ENCODE measurements at regions not wholly inside any gene's neighbourhood (a gene's known extent, or its start where the extent isn't known, plus 50 kb on each side); places are given as distances from the start of the nearest gene placed in this dataset.

DNA sequence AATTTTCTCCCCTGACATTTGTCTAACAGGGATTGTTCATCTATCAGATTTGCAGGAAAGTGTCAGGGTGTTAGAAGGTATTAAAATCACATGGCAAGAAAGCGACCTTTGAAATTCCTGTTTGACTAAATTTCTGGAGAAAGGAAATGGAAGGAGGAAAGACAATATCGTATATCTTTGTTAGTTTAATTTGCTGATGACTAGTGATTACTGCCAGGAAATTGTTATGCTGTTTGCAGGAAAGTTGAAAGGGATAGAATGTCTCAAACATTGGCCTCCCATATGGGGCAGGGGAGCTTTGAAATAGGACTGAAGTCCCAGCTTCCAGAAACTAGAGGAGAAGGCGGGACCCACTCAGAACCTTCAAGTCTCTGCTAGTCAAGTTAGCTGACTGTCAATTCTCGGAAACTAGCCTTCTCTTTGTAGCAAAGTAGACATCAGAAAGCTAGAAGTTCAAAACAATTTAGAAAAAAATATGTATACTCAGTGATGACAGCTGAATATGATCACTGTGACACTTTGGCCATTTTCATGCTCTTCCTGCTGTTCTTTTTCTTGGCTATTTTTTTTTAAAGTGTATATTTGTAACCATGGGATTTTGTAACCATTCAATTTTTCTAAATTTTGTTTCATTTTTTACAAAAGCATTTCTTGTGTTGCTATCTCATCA, 53.4 kb upstream of the RALGAPA2 start (continued):
- TF ChIP-seq, protein P1, sequence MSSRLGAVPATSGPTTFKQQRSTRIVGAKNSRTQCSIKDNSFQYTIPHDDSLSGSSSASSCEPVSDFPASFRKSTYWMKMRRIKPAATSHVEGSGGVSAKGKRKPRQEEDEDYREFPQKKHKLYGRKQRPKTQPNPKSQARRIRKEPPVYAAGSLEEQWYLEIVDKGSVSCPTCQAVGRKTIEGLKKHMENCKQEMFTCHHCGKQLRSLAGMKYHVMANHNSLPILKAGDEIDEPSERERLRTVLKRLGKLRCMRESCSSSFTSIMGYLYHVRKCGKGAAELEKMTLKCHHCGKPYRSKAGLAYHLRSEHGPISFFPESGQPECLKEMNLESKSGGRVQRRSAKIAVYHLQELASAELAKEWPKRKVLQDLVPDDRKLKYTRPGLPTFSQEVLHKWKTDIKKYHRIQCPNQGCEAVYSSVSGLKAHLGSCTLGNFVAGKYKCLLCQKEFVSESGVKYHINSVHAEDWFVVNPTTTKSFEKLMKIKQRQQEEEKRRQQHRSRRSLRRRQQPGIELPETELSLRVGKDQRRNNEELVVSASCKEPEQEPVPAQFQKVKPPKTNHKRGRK (tag; IDR thresholded peaks at IDR 0.05): no peak
- no peak for TF ChIP-seq ZKSCAN1 (IDR thresholded peaks at IDR 0.05; ENCODE audit: low read depth, low read length)
- no peak for TF ChIP-seq ZNF12 (CRISPR knock-in tag; IDR thresholded peaks at IDR 0.05)
- no peak for TF ChIP-seq YY1 (IDR thresholded peaks at IDR 0.05; ENCODE audit: borderline replicate concordance in 1 of 3, control insufficient read depth in 1 of 3, extremely low read depth in 1 of 3, insufficient read depth in 3 of 3, insufficient read length in 1 of 3, insufficient replicate concordance in 2 of 3, low read depth in 1 of 3, low read length in 2 of 3)

- H3K27ac ChIP-seq (ENCODE audit: extremely low read depth, low read depth, low read length): no peak overlapping the region
- in situ Hi-C loops (cut with MboI) (no loop called here), intact Hi-C loops (cut with micrococcal nuclease) (no loop called here)
- no peak for DNase-seq (ENCODE audit: extremely low read depth in 1 of 4, low spot score in 3 of 4)
- 0% methylated on average over 3 of the region's 5 CpGs for WGBS (ENCODE audit: insufficient coverage, low coverage, missing lambda C conversion rate)
- H4K20me1 ChIP-seq (replicated peaks; ENCODE audit: control insufficient read depth, insufficient read depth, low read length): no peaks in the 10 kb centered on the region
- H3K9ac ChIP-seq (ENCODE audit: insufficient read depth in 1 of 2, low read depth in 2 of 2, low read length in 2 of 2): no peak overlapping the region
- CTCF ChIA-PET (ENCODE audit: low intra/inter-chr PET ratio): no interaction called here
- no peaks in the 10 kb centered on the region for H3K9me1 ChIP-seq (ENCODE audit: control insufficient read depth, insufficient read depth, low read length)
- no peaks in the 10 kb centered on the region for H3K27me3 ChIP-seq (ENCODE audit: control insufficient read depth in 2 of 2, insufficient read depth in 2 of 2, low read length in 2 of 2)
- H3K9me3 ChIP-seq (replicated peaks; ENCODE audit: control insufficient read depth, insufficient read depth, low read depth, low read length): no peaks in the 10 kb centered on the region
- no peak overlapping the region for H3K4me2 ChIP-seq (ENCODE audit: insufficient read depth, low read length)
- H3K4me3 ChIP-seq: no peak overlapping the region
- POLR2A ChIA-PET: interaction anchor here (0.8 kb wide), 1 partner anchor 9 kb away, joined by 4 read pairs; no protein-coding TSS in a partner anchor
- no peaks in the 10 kb centered on the region for H3K36me3 ChIP-seq (ENCODE audit: control insufficient read depth, insufficient read depth, low read length)
- no peak overlapping the region for H2AFZ ChIP-seq (ENCODE audit: low read depth, low read length)
- no peak for FAIRE-seq
- H3K4me1 ChIP-seq (replicated peaks in 1 of 2; ENCODE audit: control insufficient read depth in 2 of 2, insufficient read depth in 2 of 2, low read length in 2 of 2): no peaks in the 10 kb centered on the region
- no peaks in the 10 kb centered on the region for H3K79me2 ChIP-seq (ENCODE audit: control insufficient read depth, insufficient read depth, low read length)
- no peak for ATAC-seq
- BruUV-seq (replicated peaks): no TSS peak
- TF ChIP-seq XRCC5 (IDR thresholded peaks at IDR 0.05; ENCODE audit: low read depth, low read length) (no peak), BACH1 (tag; IDR thresholded peaks at IDR 0.05) (no peak), NR1H2 (CRISPR knock-in tag; IDR thresholded peaks at IDR 0.05) (no peak), TRIM28 (IDR thresholded peaks at IDR 0.05) (no peak), ADNP (tag; IDR thresholded peaks at IDR 0.05) (no peak), RBM14 (IDR thresholded peaks at IDR 0.05; ENCODE audit: borderline replicate concordance, insufficient read depth, low read depth, low read length) (no peak), RREB1 (CRISPR knock-in tag; IDR thresholded peaks at IDR 0.05) (no peak)
- TF ChIP-seq, protein P2, sequence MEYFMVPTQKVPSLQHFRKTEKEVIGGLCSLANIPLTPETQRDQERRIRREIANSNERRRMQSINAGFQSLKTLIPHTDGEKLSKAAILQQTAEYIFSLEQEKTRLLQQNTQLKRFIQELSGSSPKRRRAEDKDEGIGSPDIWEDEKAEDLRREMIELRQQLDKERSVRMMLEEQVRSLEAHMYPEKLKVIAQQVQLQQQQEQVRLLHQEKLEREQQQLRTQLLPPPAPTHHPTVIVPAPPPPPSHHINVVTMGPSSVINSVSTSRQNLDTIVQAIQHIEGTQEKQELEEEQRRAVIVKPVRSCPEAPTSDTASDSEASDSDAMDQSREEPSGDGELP (CRISPR knock-in tag; IDR thresholded peaks at IDR 0.05; ENCODE audit: borderline replicate concordance): no peak
These were observed 51.2 kb upstream of the RALGAPA2 start for GRCh38 chr20:20763650-20764049.

Data from K562 (cell line).